ENCODE measurements at regions not wholly inside any gene's neighbourhood (a gene's known extent, or its start where the extent isn't known, plus 50 kb on each side); places are given as distances from the start of the nearest gene placed in this dataset.
"Not testable (repeated sequence)": the region's sequence is repeated elsewhere in the genome, so short reads cannot be mapped to it uniquely, and the experiment has no call there.

DNA sequence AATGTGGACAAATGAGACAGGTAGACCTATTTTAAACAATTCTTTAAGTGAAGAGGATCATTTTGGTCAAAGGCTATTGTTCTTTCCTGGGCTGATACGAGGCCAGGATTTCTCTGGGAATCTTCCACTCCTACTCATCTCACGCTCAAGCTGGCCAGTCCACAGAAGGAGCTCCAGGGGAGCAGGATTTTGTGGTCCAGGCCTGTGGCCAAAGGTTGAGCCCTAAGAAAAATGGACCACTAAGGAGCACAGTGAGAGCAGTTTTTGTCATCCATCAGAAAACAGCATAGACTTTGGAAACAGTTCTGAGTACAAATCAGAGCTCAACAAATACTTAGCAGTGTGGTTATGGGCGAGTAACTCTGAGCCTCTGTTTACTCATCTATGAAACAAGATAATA, 260.2 kb upstream of the RUNX1 start:
- DNase-seq (ENCODE audit: low read depth) = no peak

- DNase-seq (ENCODE audit: low read depth) = no peak
These were observed 254.0 kb upstream of the RUNX1 start for GRCh38 chr21:35303085-35303484.

DNA sequence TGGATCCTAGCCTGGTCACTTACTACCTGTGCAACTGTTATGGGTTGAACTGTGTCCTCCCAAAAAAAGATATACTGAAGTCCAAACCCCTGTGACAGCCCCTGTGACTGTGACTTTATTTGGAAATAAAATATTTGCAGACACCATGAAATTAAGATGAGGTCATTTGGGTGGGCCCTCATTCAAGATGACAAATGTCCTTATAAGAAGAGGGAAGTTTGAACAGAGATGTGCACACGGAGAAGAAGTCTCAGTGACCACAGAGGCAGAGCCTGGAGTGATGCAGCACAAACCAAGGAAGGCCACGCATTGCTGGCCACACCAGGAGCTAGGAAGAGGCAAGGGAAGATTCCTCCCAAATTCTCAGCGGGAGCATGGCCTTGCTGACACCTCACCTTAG, 249.7 kb upstream of the RUNX1 start:
- no peak for DNase-seq (ENCODE audit: low read depth)

DNA sequence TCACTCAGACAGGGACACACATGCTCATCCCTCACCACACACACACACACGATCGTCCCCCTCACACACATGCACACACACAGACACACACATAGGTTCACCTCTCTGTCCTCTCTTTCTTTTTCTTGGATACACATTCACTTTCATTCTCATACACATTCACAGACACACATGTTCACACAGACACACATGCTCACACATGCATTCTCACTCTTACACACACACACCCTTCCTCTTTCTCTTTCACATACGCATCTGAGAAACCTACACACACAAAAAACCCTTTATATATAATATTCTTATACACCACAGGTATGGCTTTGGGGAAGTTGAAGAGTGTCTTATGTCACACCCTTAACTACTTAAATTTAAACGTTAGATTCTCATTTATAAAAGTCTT, 248.6 kb upstream of the RUNX1 start:
- no peak for DNase-seq (ENCODE audit: low read depth)

GRCh38 chr21:35294231-35294898, 245.3 kb upstream of the RUNX1 start:
- DNase-seq (ENCODE audit: low read depth) = no peak

DNA sequence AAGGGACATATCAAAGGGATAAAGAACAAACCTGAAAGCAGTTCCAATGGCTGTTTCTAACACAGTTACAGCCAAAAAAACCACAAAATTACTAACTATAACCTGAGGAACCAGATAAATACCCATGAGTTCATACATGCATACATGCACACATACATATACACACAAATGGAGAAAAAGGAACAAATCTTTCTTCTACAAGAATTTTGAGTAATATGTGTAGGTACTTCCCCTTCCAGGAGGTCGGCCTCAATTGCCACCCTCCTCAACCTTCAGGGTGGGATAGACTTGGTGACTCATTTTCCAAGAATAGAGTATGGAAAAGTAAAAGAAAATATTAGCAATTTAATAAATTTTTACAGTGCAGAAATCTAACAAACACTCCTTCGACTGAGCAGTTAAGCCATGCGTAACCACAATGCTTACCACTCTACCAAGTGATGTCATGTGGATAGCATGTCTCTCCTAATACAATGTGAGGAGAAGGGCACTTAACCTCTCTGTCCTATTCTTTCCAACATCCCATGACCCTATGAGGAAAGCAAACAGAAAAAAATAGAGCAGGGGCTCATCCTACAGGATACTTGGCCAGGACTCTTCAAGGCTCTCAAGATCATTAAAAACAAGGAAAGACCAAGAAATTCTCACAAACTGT, 243.0 kb upstream of the RUNX1 start:
- no peak for DNase-seq (ENCODE audit: low read depth)

GRCh38 chr21:35291034-35291433, 241.9 kb upstream of the RUNX1 start:
- no peak for DNase-seq (ENCODE audit: low read depth)

GRCh38 chr21:35288238-35288637, 239.1 kb upstream of the RUNX1 start:
- DNase-seq (ENCODE audit: low read depth) = no peak

GRCh38 chr21:35284199-35284598, 235.1 kb upstream of the RUNX1 start:
- no peak for DNase-seq (ENCODE audit: low read depth)

GRCh38 chr21:35282944-35283343, 233.8 kb upstream of the RUNX1 start:
- no peak for DNase-seq (ENCODE audit: low read depth)

- no peak for DNase-seq (ENCODE audit: low read depth)
These were observed 232.9 kb upstream of the RUNX1 start for GRCh38 chr21:35281956-35282355.

DNA sequence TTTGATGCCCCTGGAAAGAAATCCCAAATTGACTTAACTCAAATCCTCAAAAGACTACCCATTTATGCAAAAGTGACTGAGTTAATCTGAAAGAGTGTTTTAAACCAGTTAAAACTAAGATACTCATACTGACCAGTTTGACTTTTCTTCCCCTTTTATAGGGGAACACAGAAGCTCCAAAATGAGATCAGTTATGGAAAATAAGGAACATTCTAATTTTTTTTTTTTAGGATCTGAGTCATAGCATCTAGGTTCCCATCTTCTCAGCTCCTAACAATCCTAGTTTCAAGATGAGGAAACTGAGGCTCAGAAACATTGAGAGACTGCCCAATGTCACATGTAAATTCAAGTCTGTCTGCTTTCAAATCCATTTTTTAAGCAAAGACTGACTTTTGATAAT, 231.1 kb upstream of the RUNX1 start:
- no peak for DNase-seq (ENCODE audit: low read depth)

DNA sequence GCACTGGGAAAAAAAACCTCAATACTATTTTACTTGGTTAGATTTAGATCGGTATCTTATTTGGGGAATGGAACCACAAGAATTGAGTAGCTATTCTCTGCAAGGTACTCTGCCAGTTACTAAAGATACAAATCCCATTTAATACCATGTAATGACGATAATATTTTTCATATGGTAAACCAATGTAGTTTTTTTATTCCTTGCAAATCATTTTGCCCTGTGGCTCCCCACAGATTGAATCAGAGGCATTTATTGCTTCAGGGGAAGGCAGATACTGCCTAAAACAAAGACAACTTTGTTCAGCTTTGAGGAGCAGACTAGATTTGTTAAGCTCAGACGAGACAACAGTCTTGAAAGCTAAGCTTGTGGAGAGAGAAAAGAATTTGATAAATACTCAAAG, 226.7 kb upstream of the RUNX1 start:
- DNase-seq (ENCODE audit: low read depth) = no peak

DNA sequence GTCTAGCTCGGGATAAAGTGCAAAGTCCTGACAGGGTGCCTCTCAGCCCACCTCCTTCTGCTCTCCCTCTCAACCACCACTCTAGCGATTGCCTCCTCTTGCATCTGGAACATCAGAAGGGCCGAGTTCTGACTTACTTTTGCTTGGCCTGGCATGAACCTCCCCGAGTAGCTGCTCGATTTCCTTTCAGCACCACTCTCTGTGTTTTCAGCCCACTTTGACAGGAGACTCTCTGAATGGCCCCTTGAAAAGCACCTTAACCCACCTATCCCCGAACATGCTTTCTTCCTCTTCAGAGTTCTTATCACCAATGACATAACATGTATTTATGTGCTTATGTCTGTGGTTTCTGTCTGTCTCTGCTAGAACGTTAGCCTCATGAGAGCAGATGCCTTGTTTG, 225.8 kb upstream of the RUNX1 start:
- no peak for DNase-seq (ENCODE audit: low read depth)

- DNase-seq (ENCODE audit: low read depth) = no peak
These were observed 225.0 kb upstream of the RUNX1 start for GRCh38 chr21:35274090-35274489.

DNA sequence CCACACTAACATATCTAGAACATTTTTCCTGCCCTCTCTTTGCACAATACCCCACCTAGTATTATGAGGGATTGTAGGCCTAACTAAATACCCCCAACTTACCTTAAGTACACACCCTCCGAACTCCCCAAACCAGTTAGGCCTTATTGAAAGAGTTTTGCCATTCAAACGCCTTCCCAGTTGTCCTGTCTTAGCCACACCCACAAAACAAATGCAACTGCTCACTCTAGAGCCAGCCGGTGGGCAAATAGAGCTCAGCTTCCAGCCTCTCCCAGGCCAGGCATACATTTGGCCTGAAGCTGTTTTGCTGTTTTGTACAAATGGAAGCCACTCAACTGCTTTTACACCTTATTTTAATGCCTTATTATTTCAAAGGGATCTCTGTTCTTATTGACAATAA, 224.2 kb upstream of the RUNX1 start:
- no peak for DNase-seq (ENCODE audit: low read depth)

- DNase-seq (ENCODE audit: low read depth) = not testable (repeated sequence)
These were observed 222.4 kb upstream of the RUNX1 start for GRCh38 chr21:35271344-35272118.

- no peak for DNase-seq (ENCODE audit: low read depth)
These were observed 219.7 kb upstream of the RUNX1 start for GRCh38 chr21:35268817-35269216.

DNA sequence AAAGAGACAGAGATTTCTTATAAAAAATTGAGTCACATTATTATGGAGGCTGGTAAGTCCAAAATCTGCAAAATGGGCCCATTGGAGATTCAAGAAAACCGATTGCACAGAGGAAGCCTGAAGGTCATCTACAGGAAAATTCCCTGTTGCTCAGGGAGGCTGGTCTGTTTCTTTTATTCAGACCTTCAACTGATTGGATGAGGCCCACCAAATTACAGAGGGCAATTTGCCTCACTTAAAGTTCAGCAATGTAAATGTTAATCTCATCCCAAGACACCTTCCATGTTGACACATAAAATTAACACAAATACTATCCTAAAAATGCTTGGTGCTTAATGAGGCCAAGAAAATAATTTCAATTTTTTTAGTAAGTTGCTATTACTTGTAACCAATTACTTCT, 219.2 kb upstream of the RUNX1 start:
- no peak for DNase-seq (ENCODE audit: low read depth)

DNA sequence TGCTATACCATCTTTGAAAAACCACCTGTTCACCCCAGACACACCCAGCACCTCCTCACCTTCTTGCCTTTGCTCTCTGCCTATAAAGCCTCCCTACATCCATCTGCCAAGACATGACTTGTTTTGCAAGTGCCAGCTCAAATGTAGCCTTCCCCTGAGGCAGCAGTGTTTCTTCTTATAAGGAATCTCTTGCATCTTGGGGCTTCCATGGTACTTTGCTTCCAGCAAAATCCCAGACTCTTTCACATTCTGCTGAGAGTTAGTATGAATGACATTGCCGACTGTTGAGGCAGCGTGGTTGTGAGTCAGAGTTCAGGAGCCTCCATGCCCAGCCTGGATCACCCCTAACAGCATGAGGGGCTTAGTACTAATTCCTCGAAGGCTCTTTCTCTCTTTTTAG, 217.4 kb upstream of the RUNX1 start:
- DNase-seq (ENCODE audit: low read depth) = no peak

DNA sequence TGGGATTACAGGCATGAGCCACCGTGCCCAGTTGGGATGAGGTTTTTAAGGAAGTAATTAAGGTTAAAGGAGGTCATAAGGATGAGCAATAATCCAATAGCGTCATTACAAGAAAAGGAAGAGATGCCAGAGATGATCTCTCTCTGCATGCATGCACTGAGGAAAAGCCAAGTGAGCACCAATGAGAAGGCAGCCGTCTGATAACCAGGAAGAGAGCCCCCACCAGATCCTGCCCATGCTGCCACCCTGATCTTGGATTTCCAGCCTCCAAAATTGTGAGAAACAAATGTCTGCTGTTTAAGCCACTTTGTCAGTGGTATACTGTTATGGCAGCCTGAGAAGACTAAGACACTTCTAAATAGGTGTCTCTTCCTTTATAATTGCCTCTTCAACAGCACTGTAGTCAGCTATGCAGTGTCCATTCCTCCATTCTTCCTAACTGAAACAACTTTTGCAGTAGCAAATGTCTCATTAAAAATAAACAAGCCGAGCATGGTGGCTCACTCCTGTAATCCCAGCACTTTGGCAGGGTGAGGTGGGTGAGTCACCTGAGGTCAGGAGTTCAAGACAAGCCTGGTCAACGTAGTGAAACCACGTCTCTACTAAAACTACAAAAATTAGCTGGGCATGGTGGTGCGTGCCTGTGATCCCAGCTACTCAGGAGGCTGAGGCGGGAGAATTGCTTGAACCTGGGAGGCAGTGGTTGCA, 216.2 kb upstream of the RUNX1 start:
- no peak for DNase-seq (ENCODE audit: low read depth)

- DNase-seq (ENCODE audit: low read depth) = no peak
These were observed 210.4 kb upstream of the RUNX1 start for GRCh38 chr21:35259457-35259856.

DNA sequence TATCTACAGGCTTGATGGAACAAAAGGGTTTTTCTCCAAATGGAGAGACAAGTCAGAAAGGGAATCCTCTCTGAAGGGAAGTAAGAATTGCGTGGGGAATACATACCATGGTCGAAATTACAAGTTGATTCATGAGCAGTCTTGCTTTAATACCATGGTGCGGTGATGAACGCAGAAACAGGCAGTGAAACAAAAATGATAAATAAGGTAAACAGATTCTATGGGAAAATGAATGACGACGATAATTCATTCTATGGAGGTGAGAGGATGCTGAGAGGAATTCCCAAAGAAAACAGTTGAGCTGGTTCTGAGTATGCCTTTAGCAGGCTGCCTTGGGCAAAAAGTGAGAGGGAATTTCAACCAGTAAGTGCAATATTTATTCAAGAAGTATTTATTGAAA, 209.4 kb upstream of the RUNX1 start:
- DNase-seq (ENCODE audit: low read depth) = no peak
